Activated T-helper 1 cell treated with Interleukin-2 at 50 U/mL for 16 hours (primary cell): ENCODE measurements at regions not wholly inside any gene's neighbourhood (a gene's known extent, or its start where the extent isn't known, plus 50 kb on each side); places are given as distances from the start of the nearest gene placed in this dataset.

ENCODE experiments used
- DNase-seq: peaks from one replicate; pipeline ENCODE4 v3.0.0-alpha.2; 2020; ENCODE audit warnings: low read depth

GRCh38 chr5:38099205-38100168 lies 158.9 kb upstream of the EGFLAM start:
- no peak for DNase-seq

GRCh38 chr5:38094889-38095288 lies 163.5 kb upstream of the EGFLAM start:
- DNase-seq = no peak

- no peak for DNase-seq
Observed at GRCh38 chr5:38093855-38094254, 164.5 kb upstream of the EGFLAM start.

- no peak for DNase-seq
Observed at GRCh38 chr5:38086777-38087176, 171.6 kb upstream of the EGFLAM start.

- no peak for DNase-seq
Observed at GRCh38 chr5:38079620-38080402, 178.5 kb upstream of the EGFLAM start.

GRCh38 chr5:38078161-38078560 lies 180.2 kb upstream of the EGFLAM start:
- DNase-seq = no peak

- DNase-seq = no peak
Observed at GRCh38 chr5:38077652-38078051, 180.7 kb upstream of the EGFLAM start.

- no peak for DNase-seq
Observed at GRCh38 chr5:38071831-38072694, 186.3 kb upstream of the EGFLAM start.

GRCh38 chr5:38070304-38070950 lies 187.9 kb upstream of the EGFLAM start:
- no peak for DNase-seq

GRCh38 chr5:38069360-38069759 lies 189.0 kb upstream of the EGFLAM start:
- no peak for DNase-seq

- DNase-seq = no peak
Observed at GRCh38 chr5:38060354-38060753, 198.0 kb upstream of the EGFLAM start.

GRCh38 chr5:38059876-38060275 lies 198.5 kb upstream of the EGFLAM start:
- DNase-seq = no peak

- DNase-seq = no peak
Observed at GRCh38 chr5:38051711-38052511, 206.4 kb upstream of the EGFLAM start.

- no peak for DNase-seq
Observed at GRCh38 chr5:38048400-38048799, 208.6 kb upstream of the GDNF start.

- DNase-seq = no peak
Observed at GRCh38 chr5:38046103-38046502, 206.3 kb upstream of the GDNF start.

- DNase-seq = no peak
Observed at GRCh38 chr5:38045446-38045845, 205.6 kb upstream of the GDNF start.

- no peak for DNase-seq
Observed at GRCh38 chr5:38039826-38040225, 200.0 kb upstream of the GDNF start.

GRCh38 chr5:38039091-38039490 lies 199.2 kb upstream of the GDNF start:
- DNase-seq = no peak

- no peak for DNase-seq
Observed at GRCh38 chr5:38036765-38037164, 196.9 kb upstream of the GDNF start.

GRCh38 chr5:38032149-38032548 lies 192.3 kb upstream of the GDNF start:
- no peak for DNase-seq

GRCh38 chr5:38031304-38031703 lies 191.5 kb upstream of the GDNF start:
- no peak for DNase-seq
